Erythroblast (primary cell): ENCODE measurements at regions not wholly inside any gene's neighbourhood (a gene's known extent, or its start where the extent isn't known, plus 50 kb on each side); places are given as distances from the start of the nearest gene placed in this dataset.

Experiments
- GATA1 ChIP-seq: IDR thresholded peaks from 2 replicates; pipeline ENCODE4 v1.6.1; 2011; ENCODE audit warnings: low read depth, mild to moderate bottlenecking, control low read depth, low read length, moderate library complexity
- POLR2A ChIP-seq: IDR thresholded peaks from 2 replicates; pipeline ENCODE4 v1.6.1; 2011; ENCODE audit warnings: mild to moderate bottlenecking, low read length

DNA sequence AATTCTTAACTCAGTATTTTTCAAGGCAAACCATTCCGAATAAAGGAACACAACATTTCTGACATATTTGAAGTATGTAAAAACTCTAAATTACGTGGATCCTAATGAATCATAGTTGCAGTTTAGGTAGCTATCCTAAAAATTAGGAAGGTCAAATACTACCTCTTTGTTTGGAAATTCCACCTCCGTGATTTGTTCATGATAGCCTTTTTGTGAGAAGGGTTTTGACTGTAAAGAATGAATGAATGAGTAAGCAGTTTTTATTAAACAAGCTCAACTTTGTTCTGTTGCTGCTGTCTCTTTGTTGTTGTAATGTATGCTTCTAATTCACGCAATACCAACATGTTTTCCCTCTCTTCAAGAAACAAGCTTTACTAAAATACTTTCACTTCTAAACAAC, 840.4 kb downstream of the USP25 start:
- TF ChIP-seq POLR2A: no peak
- no peak for TF ChIP-seq GATA1
